IPS-20b (cell line): ENCODE measurements at regions not wholly inside any gene's neighbourhood (a gene's known extent, or its start where the extent isn't known, plus 50 kb on each side); places are given as distances from the start of the nearest gene placed in this dataset.
"Not testable (repeated sequence)": the region's sequence is repeated elsewhere in the genome, so short reads cannot be mapped to it uniquely, and the experiment has no call there.

Source experiments
- H3K27ac ChIP-seq: one replicate; pipeline ENCODE4 v1.5.1; 2013; ENCODE audit warnings: low read length
- H3K27me3 ChIP-seq: 2 replicates; pipeline ENCODE4 v1.6.1; 2013; ENCODE audit warnings: mild to moderate bottlenecking, low read length, inconsistent platforms; ENCODE audit not compliant: insufficient read depth
- H3K36me3 ChIP-seq: 2 replicates; pipeline ENCODE4 v1.6.1; 2013; ENCODE audit warnings: low read depth, mild to moderate bottlenecking, inconsistent platforms, low read length, moderate library complexity; ENCODE audit not compliant: insufficient read depth
- H3K4me1 ChIP-seq: 2 replicates; pipeline ENCODE4 v1.6.1; 2013; ENCODE audit warnings: mild to moderate bottlenecking, control low read depth, inconsistent platforms, low read length, moderate library complexity; ENCODE audit not compliant: insufficient read depth
- H3K4me3 ChIP-seq: 2 replicates; pipeline ENCODE4 v1.5.1; 2013; ENCODE audit warnings: mild to moderate bottlenecking, low read length, inconsistent platforms
- H3K9ac ChIP-seq: 2 replicates; pipeline ENCODE4 v1.6.1; 2013; ENCODE audit warnings: low read depth, mild to moderate bottlenecking, inconsistent platforms, low read length, moderate library complexity
- H3K9me3 ChIP-seq: 2 replicates; pipeline ENCODE4 v1.6.1; 2013; ENCODE audit warnings: mild to moderate bottlenecking, low read depth, low read length, inconsistent platforms; ENCODE audit not compliant: insufficient read depth

DNA sequence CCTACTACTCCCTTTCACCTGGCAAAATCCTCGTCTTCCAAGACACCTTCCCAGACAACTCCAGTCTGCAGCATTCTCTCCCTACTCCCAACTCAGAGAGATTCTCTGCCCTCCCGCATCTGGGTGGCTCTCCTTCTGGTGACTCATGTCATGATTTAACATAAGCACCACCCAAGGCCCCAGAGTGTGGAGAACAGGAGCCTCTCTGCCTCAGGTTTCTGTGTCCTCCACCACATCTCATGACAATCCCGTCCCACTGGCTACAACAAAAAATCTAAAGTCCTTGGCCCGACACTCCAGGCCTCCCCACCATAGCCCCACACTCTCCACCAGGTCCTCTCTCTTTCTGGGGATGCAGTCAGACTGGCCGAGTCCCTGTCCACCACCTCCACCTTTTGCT lies 197.1 kb downstream of the BCL11A start:
- 0 out of 2 replicates have a peak, but pooled peaks cover 7% of the 10 kb centered on the region for H3K4me1 ChIP-seq
- peaks cover 5% of the 10 kb centered on the region; the same call in 1 of the 2 replicates for H3K27me3 ChIP-seq
- no peak overlapping the region for H3K9ac ChIP-seq
- H3K27ac ChIP-seq, result no peak overlapping the region
- H3K9me3 ChIP-seq, result no peaks in the 10 kb centered on the region
- no peak overlapping the region for H3K4me3 ChIP-seq
- no peaks in the 10 kb centered on the region for H3K36me3 ChIP-seq

DNA sequence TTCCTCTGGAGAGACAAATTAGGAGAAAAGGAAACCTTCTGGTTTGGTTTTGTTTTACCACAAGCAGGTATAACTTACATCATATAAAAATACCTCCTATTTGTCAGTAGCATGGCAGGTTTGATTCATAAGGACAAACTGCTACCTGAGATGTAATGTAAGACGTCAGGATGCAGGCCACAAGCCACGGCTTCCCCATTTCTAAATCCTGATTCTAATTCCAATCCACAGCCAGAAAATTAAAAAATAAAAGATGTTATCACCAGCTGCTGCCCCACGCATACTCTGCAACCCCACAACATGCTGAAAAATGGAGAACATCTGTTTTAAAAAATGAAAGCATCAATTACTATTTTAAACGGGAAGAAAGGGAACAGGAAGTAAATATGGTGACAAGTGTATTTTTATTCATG lies 197.6 kb downstream of the BCL11A start:
- Histone ChIP-seq H3K9me3 (no peaks in the 10 kb centered on the region), H3K4me1 (0 out of 2 replicates have a peak, but pooled peaks cover 7% of the 10 kb centered on the region), H3K27me3 (peaks cover 5% of the 10 kb centered on the region; the same call in 1 of the 2 replicates), H3K4me3 (no peak overlapping the region), H3K9ac (no peak overlapping the region), H3K27ac (no peak overlapping the region), H3K36me3 (no peaks in the 10 kb centered on the region)

DNA sequence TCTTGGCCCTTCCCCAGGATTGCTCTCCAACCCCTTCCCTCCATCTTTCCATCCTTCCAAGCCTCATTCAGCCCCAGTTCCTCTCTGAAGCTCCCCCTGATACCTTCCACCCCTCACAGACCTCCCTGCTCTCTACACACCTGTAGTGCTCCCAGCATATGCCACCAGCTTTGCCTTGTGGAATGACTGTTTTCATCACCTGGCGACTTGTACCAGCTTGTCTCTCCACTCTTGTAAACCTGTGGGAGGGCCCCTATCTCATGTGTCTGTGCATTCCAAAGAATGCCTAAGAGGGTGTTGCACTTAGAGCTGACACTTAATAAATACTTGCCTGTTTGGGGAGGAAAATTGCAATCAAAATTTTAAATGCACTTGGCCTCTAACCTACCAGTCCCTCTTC lies 198.7 kb downstream of the BCL11A start:
- 0 out of 2 replicates have a peak, but pooled peaks cover 7% of the 10 kb centered on the region for H3K4me1 ChIP-seq
- H3K9me3 ChIP-seq, result no peaks in the 10 kb centered on the region
- H3K36me3 ChIP-seq, result no peaks in the 10 kb centered on the region
- no peak overlapping the region for H3K27ac ChIP-seq
- H3K9ac ChIP-seq, result no peak overlapping the region
- H3K27me3 ChIP-seq, result peaks cover 5% of the 10 kb centered on the region; the same call in 1 of the 2 replicates
- H3K4me3 ChIP-seq, result no peak overlapping the region

DNA sequence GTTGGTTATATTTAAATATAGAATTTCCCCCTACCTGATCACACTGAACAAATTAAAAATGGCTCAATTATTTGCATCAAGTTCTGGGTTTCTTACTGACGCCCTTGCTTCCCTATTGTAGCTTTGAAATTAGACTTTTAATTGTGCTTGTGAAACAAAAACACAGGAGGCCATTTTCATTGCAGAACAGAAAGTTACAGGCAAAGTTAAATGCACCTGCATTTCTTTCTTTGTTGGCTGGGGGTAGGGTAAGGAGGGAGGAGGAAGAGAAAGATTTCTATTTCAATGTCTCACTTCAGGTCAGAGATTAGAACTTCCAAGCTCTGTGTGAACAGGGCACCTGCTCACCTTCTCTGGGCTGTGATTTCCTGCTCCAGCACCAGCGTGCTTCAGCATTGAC lies 199.6 kb downstream of the BCL11A start:
- Histone ChIP-seq H3K9ac (no peak overlapping the region), H3K4me3 (no peak overlapping the region)

DNA sequence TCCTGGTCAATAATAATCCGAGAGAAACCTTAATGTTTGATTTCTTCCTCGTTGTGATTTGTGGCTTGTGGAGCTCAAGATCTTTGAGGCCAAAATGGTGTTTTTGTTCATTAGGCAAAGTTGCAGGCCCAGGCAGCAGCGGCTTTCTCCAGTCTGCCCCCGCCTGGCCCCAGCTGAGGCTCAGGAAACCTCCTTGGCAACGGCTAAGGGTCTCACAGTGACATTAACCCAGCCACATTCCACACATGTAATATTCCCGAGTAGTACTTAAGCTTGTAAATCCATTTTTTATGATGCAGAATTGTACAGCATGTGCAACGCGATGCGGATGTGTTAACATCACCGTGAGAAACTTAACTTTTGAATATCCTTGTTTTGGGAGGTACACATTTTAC lies 200.1 kb downstream of the BCL11A start:
- H3K27ac ChIP-seq, result no peak overlapping the region
- H3K9ac ChIP-seq, result no peak overlapping the region
- 0 out of 2 replicates have a peak, but pooled peaks cover 7% of the 10 kb centered on the region for H3K4me1 ChIP-seq
- H3K36me3 ChIP-seq, result no peaks in the 10 kb centered on the region
- H3K9me3 ChIP-seq, result no peaks in the 10 kb centered on the region
- peaks cover 5% of the 10 kb centered on the region; the same call in 1 of the 2 replicates for H3K27me3 ChIP-seq
- no peak overlapping the region for H3K4me3 ChIP-seq

More for the DNA sequence above, 199.6 kb downstream of the BCL11A start:
- Histone ChIP-seq H3K27ac (no peak overlapping the region), H3K9me3 (no peaks in the 10 kb centered on the region), H3K27me3 (peaks cover 5% of the 10 kb centered on the region; the same call in 1 of the 2 replicates), H3K36me3 (no peaks in the 10 kb centered on the region), H3K4me1 (0 out of 2 replicates have a peak, but pooled peaks cover 7% of the 10 kb centered on the region)

DNA sequence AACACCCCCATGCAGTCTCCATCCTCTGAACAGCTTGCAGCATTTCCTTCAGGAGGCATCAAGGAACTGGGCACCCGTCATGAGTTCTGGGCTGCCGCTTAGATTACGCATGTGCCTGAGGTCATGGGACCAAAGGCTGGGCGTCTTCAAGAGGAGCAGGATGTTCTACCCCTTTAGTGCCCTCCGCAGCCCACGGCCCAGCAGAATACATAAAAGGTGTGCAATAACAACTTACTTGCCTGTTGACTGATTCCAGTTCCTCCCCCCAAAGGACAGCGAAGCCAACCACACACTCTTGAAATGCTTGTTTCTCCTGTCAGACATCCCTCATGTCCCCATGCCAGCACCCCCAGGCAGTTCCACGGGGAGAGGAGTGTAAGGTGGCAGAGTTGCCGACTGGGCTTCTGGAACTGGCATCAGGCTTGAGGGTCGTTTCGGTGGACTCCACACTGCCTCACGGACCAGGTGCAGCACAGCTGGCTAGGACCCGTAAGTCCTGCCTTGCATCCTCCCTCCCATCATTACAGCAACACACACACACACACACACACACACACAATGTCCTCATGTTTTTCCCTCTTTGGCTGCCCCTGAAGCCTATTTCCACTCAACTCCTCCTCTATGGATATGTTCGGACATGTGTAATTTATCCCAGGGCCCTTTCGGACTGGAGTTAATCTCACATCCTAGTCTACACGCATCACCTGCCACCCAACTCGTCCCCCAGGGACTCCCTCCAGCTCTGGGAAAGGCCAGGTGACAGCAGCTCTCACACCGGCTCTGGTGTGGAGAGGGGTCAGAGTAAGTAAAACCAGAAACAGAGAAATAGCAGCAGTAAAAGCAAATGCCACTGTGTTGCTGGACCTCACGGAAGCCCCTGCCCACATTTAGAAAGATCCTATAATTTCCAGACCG lies 200.7 kb downstream of the BCL11A start:
- no peaks in the 10 kb centered on the region for H3K36me3 ChIP-seq
- no peak overlapping the region for H3K27ac ChIP-seq
- 0 out of 2 replicates have a peak, but pooled peaks cover 7% of the 10 kb centered on the region for H3K4me1 ChIP-seq
- H3K9me3 ChIP-seq, result no peaks in the 10 kb centered on the region
- H3K9ac ChIP-seq, result no peak overlapping the region
- H3K27me3 ChIP-seq, result peaks cover 5% of the 10 kb centered on the region; the same call in 1 of the 2 replicates
- H3K4me3 ChIP-seq, result no peak overlapping the region

DNA sequence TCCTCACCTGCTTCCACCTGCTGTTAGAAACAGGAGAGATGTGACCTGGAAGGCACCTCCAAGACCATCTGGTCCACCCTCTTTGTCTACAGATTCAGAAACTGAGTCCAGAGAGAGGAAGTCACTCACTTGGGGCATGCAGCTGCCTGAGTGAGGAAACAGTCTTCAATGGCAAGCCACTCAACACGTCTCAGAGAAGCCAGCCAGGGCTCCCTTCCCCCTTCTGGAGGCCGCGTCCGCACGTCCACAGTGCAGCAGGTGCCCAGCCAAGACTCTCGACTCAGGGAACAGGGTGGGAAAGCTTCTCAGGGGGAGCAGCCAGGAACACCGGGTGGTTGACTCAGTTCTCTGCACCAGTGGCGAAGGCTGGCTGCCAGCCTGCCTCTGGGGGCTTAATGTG lies 201.7 kb downstream of the BCL11A start:
- Histone ChIP-seq H3K9me3 (no peaks in the 10 kb centered on the region), H3K27me3 (peaks cover 5% of the 10 kb centered on the region; the same call in 1 of the 2 replicates), H3K4me3 (no peak overlapping the region), H3K4me1 (0 out of 2 replicates have a peak, but pooled peaks cover 7% of the 10 kb centered on the region), H3K9ac (no peak overlapping the region), H3K36me3 (no peaks in the 10 kb centered on the region), H3K27ac (no peak overlapping the region)

DNA sequence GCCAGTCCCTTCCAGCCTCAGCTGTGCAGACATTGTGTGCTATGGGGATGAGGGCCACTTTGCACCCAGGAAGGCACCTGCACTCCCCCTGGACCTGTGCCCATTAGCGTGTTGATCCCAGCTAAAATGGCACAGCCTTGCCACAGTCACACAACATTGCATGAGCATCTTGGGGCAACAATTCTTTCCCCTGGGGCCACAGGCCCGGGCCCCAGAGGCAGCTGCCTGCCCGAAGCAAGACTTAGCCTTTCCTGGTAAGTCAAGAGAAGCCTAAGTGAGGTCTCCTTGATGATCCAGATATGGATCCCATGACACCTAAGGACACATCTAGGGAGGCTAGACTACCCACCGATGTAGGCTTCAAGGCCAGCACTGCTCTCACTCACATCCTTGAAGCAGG lies 202.1 kb downstream of the BCL11A start:
- H3K4me1 ChIP-seq, result 0 out of 2 replicates have a peak, but pooled peaks cover 7% of the 10 kb centered on the region
- H3K9me3 ChIP-seq, result no peaks in the 10 kb centered on the region
- H3K4me3 ChIP-seq, result no peak overlapping the region
- no peak overlapping the region for H3K9ac ChIP-seq
- H3K36me3 ChIP-seq, result no peaks in the 10 kb centered on the region
- H3K27me3 ChIP-seq, result peaks cover 5% of the 10 kb centered on the region; the same call in 1 of the 2 replicates
- no peak overlapping the region for H3K27ac ChIP-seq

DNA sequence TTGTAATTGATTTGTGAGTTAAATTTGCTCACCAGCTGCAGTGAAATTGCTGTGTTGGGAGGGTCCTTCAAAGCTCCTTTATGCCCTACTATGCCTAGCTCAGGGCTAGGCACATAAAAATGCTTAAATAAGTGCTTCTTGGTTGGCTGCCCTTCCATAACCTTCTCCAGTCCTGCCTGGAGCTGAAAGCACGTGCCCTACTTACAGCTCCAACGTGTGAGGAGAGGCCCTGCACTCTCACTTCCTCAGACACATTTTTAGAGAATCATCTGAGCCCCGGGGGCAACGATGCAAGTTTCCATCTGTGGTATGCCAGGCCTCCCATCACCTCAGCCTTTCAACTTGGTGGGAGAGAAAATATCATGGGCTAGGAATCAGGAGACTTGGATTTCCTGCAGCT lies 202.7 kb downstream of the BCL11A start:
- Histone ChIP-seq H3K9me3 (no peaks in the 10 kb centered on the region), H3K4me1 (0 out of 2 replicates have a peak, but pooled peaks cover 7% of the 10 kb centered on the region), H3K27ac (no peak overlapping the region), H3K9ac (no peak overlapping the region), H3K27me3 (peaks cover 5% of the 10 kb centered on the region; the same call in 1 of the 2 replicates), H3K36me3 (no peaks in the 10 kb centered on the region), H3K4me3 (no peak overlapping the region)

DNA sequence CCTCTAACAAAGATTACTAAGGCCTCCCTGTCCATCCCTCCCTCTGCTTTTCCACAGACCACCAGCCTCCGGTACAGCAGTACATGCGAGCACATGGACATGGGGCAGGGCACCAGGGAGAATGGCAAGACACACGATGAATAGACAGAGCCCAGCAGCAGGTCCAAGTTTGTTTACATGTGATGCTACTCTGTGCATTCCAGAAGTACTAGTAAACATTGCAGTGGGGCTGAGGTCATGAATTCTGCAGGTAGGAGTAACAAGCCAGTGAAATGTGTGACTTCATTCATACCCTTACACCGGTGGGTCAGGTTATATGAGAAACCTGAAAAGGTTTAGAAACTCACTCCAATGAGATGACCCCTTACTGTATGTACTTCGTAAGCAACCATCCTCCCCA lies 205.7 kb downstream of the BCL11A start:
- Histone ChIP-seq H3K27me3 (peaks cover 5% of the 10 kb centered on the region; the same call in 1 of the 2 replicates), H3K27ac (no peak overlapping the region), H3K36me3 (no peaks in the 10 kb centered on the region), H3K4me1 (no peaks in the 10 kb centered on the region), H3K9me3 (no peaks in the 10 kb centered on the region), H3K4me3 (no peak overlapping the region), H3K9ac (no peak overlapping the region)

DNA sequence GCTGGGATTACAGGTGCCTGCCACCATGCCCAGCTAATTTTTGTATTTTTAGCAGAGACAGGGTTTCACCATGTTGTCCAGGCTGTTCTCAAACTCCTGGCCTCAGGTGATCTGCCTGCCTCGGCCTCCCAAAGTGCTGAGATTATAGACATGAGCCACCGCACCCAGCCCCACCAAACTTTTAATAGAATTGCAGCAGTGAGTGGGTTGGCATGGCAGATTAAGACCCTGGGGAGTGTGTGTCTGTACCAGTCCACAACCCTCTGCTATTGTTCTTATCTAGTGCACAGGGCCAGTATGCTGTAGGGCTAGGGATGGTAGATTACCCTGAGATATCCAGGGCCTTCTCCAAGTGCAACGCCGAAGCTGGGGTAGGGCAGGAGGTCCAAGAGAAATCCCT lies 211.0 kb downstream of the BCL11A start:
- not testable (repeated sequence) for H3K4me1 ChIP-seq, H3K9ac ChIP-seq, H3K36me3 ChIP-seq

DNA sequence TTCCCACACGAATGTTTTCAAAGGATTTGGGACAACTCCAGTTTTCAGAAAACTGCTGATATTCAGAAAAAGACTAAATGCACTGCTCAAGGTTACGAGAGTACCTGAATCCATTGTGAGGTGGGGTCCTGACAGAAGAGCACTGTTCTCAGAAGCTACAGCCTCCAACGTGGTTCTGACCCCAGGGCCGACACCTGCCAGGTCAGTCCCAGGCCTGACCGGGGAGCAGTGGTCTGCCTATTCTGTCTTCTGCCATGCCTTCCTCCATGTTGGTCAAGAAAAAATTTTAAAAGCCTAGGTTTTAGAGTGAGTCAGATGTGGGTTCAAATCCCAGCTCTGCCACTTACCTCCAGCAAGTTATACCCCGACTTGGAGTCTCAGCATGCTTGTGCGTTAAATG lies 212.3 kb downstream of the BCL11A start:
- Histone ChIP-seq H3K4me1 (no peaks in the 10 kb centered on the region), H3K27ac (no peak overlapping the region), H3K9ac (no peak overlapping the region), H3K36me3 (no peaks in the 10 kb centered on the region), H3K27me3 (no peaks in the 10 kb centered on the region), H3K9me3 (no peaks in the 10 kb centered on the region), H3K4me3 (no peak overlapping the region)

More for the DNA sequence above, 211.0 kb downstream of the BCL11A start:
- not testable (repeated sequence) for H3K9me3 ChIP-seq, H3K27ac ChIP-seq, H3K4me3 ChIP-seq, H3K27me3 ChIP-seq
